Nephron (organoid): ENCODE measurements at regions not wholly inside any gene's neighbourhood (a gene's known extent, or its start where the extent isn't known, plus 50 kb on each side); places are given as distances from the start of the nearest gene placed in this dataset.

Experiments used
- H3K27ac Mint-ChIP-seq, 3 experiments: 2 replicates each; pipeline ENCODE4 v1.8.0; 2020; ENCODE audit warnings: mixed read lengths in 3 of 3, mild to moderate bottlenecking in 2 of 3, moderate library complexity in 1 of 3
- H3K27me3 Mint-ChIP-seq: 2 replicates; pipeline ENCODE4 v1.8.0; 2021; ENCODE audit warnings: low read depth, mild to moderate bottlenecking, moderate library complexity, mixed read lengths
- H3K36me3 Mint-ChIP-seq: 2 replicates; pipeline ENCODE4 v1.8.0; 2020; ENCODE audit warnings: low read depth, mixed read lengths
- H3K4me1 Mint-ChIP-seq: 2 replicates; pipeline ENCODE4 v1.8.0; 2020; ENCODE audit warnings: mixed read lengths
- H3K4me3 Mint-ChIP-seq, 3 experiments: 2 replicates each; pipeline ENCODE4 v1.8.0; 2020; ENCODE audit warnings: mild to moderate bottlenecking in 3 of 3, mixed read lengths in 3 of 3, moderate library complexity in 2 of 3
- H3K9me3 Mint-ChIP-seq: 2 replicates; pipeline ENCODE4 v1.8.0; 2020; ENCODE audit warnings: mixed read lengths
- TF ChIP-seq, protein P1 (sequence below), 3 experiments: fragments of 200-600 bp; sonication (generic); IDR thresholded peaks; one replicate each; pipeline ENCODE4 v1.5.0; 2021; ENCODE audit warnings: antibody characterized with exemption in 3 of 3; ENCODE audit not compliant: unreplicated experiment in 3 of 3

GRCh38 chr1:203954788-203955552 is 93.6 kb downstream of the SNRPE start:
- H3K27me3 Mint-ChIP-seq: no peaks in the 10 kb centered on the region
- no peak overlapping the region for H3K27ac Mint-ChIP-seq
- peaks cover 38% of the 10 kb centered on the region for H3K9me3 Mint-ChIP-seq
- no peak overlapping the region for H3K4me3 Mint-ChIP-seq
- H3K36me3 Mint-ChIP-seq: peaks cover 8% of the 10 kb centered on the region
- TF ChIP-seq, protein P1, sequence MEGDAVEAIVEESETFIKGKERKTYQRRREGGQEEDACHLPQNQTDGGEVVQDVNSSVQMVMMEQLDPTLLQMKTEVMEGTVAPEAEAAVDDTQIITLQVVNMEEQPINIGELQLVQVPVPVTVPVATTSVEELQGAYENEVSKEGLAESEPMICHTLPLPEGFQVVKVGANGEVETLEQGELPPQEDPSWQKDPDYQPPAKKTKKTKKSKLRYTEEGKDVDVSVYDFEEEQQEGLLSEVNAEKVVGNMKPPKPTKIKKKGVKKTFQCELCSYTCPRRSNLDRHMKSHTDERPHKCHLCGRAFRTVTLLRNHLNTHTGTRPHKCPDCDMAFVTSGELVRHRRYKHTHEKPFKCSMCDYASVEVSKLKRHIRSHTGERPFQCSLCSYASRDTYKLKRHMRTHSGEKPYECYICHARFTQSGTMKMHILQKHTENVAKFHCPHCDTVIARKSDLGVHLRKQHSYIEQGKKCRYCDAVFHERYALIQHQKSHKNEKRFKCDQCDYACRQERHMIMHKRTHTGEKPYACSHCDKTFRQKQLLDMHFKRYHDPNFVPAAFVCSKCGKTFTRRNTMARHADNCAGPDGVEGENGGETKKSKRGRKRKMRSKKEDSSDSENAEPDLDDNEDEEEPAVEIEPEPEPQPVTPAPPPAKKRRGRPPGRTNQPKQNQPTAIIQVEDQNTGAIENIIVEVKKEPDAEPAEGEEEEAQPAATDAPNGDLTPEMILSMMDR (IDR thresholded peaks at IDR 0.05; ENCODE audit: unreplicated experiment in 3 of 3): no peak
- H3K4me1 Mint-ChIP-seq: no peaks in the 10 kb centered on the region

DNA sequence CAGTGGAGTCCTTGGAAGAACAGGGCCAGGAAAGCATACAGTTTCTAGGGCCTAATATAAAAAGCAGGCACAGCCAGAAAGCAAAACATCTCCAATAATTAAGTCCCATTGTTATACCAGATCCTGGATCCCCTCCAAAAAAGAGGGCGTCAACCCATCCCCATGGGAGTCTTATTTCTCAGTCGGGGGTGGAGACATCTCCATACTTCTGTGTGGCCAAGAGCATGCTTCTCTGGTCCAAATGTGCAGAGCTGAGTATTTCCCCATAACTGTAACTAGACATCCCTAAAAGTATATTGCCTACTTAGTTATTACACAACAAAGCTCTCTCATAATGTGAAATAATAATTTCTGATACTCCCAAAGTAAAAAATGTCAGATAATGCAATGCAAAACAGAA is 104.2 kb upstream of the SOX13 start:
- H3K27me3 Mint-ChIP-seq: no peaks in the 10 kb centered on the region
- TF ChIP-seq, protein P1 (IDR thresholded peaks at IDR 0.05; ENCODE audit: unreplicated experiment in 3 of 3): no peak
- H3K9me3 Mint-ChIP-seq: peaks cover 33% of the 10 kb centered on the region
- H3K36me3 Mint-ChIP-seq: no peaks in the 10 kb centered on the region
- H3K4me3 Mint-ChIP-seq: no peak overlapping the region
- H3K4me1 Mint-ChIP-seq: no peaks in the 10 kb centered on the region
- H3K27ac Mint-ChIP-seq: no peak overlapping the region

DNA sequence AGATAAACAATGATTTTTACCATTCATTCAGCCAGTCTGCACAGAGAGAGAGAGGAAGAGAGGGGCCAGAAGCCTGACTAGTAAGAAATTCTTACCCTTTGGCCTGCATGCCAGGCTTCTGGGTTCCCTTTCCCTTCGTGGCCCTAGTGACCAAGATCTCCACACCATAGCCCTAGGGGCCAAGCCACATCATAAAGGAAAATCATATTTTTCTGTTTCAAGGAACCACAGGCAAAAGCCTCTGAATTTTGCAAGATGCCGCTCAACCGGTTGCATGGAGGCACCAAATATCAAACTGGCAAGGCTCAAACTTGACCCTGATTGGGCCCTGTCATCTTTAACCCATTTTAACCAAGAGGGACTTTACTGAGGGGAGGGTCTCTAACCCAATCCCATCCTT is 103.1 kb upstream of the SOX13 start:
- TF ChIP-seq, protein P1 (IDR thresholded peaks at IDR 0.05; ENCODE audit: unreplicated experiment in 3 of 3): no peak
- Mint-ChIP-seq H3K36me3 (no peaks in the 10 kb centered on the region), H3K4me3 (no peak overlapping the region), H3K27me3 (no peaks in the 10 kb centered on the region), H3K9me3 (peaks cover 29% of the 10 kb centered on the region), H3K27ac (no peak overlapping the region), H3K4me1 (no peaks in the 10 kb centered on the region)

DNA sequence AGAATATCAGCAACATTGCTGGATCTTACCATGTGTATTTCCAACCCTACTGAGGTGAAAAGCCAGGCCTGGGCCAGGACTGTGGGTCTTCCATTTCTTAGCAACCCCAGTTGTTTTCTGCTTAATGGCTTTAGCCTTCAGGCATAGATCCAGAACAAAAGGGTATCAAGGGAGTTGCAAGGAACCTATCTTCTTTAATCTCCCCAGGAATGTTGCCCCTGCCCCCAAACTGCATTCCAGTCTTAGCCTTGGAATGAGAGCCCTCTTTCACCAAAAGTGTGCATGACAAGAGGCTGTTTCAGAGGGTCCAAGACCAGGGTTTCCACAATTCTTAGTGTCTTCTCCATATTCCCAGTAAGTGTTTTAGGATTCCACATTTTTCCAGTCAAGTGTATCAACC is 87.9 kb upstream of the SOX13 start:
- peaks cover 10% of the 10 kb centered on the region for H3K9me3 Mint-ChIP-seq
- TF ChIP-seq, protein P1 (IDR thresholded peaks at IDR 0.05; ENCODE audit: unreplicated experiment in 3 of 3): no peak
- no peaks in the 10 kb centered on the region for H3K27me3 Mint-ChIP-seq
- no peak overlapping the region for H3K27ac Mint-ChIP-seq
- H3K4me1 Mint-ChIP-seq: no peaks in the 10 kb centered on the region
- no peak overlapping the region for H3K4me3 Mint-ChIP-seq
- H3K36me3 Mint-ChIP-seq: no peaks in the 10 kb centered on the region

DNA sequence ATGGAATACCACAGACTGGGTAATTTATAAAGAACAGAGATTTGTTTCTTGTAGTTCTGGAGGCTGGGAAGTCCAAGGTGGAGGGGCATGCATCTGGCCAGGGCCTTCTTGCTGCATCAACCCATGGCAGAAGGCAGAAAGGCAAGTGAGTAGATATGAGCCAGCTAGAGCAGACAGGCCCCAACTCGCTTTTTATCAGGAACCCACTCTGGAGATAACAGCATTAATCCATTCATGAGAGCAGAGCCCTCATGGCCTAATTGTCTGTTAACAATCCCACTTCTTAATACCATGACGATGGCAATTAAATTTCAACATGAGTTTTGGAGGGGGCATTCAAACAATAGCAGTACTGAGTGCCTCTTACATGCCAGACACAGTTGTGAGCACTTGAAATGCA is 87.2 kb upstream of the SOX13 start:
- Mint-ChIP-seq H3K9me3 (peaks cover 10% of the 10 kb centered on the region), H3K27ac (no peak overlapping the region), H3K4me3 (no peak overlapping the region), H3K4me1 (no peaks in the 10 kb centered on the region), H3K27me3 (no peaks in the 10 kb centered on the region), H3K36me3 (no peaks in the 10 kb centered on the region)
- TF ChIP-seq, protein P1 (IDR thresholded peaks at IDR 0.05; ENCODE audit: unreplicated experiment in 3 of 3): no peak

DNA sequence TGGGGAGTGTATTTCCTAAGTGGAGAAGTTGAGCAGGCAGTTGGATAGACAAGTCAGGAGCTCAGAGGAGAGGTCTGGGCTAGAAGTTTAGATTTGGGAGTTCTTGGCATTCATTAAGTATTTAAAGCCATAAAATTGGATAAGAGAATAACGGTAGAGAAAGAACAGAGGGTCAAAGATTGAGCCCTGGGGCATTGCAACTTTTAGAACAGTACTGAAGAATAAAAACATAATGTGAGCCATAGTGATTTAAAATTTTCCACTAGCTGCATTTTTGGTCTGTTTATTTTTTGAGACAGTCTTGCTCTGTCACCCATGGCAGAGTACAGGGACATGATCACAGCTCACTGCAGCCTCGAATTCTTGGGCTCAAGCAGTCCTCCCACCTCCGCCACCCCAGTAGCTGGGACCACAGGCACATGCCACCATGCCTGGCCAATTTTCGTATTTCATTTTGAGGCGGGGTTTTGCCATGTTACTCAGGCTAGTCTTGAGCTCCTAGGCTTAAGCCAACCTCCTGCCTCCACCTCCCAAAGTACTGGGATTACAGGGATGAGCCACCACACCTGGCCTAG is 85.9 kb upstream of the SOX13 start:
- Mint-ChIP-seq H3K4me1 (no peaks in the 10 kb centered on the region), H3K27me3 (no peaks in the 10 kb centered on the region), H3K36me3 (no peaks in the 10 kb centered on the region), H3K27ac (no peak overlapping the region), H3K4me3 (no peak overlapping the region), H3K9me3 (peaks cover 10% of the 10 kb centered on the region)
- TF ChIP-seq, protein P1 (IDR thresholded peaks at IDR 0.05; ENCODE audit: unreplicated experiment in 3 of 3): no peak
